NOMO-1 (cell line): ENCODE measurements at regions not wholly inside any gene's neighbourhood (a gene's known extent, or its start where the extent isn't known, plus 50 kb on each side); places are given as distances from the start of the nearest gene placed in this dataset.
"Not testable (repeated sequence)": the region's sequence is repeated elsewhere in the genome, so short reads cannot be mapped to it uniquely, and the experiment has no call there.

Experiments
- DNase-seq, 2 experiments: peaks; one replicate each; lab custom pipeline; 2025; ENCODE audit not compliant: unreplicated experiment in 2 of 2; lab: John Stamatoyannopoulos, UW

DNA sequence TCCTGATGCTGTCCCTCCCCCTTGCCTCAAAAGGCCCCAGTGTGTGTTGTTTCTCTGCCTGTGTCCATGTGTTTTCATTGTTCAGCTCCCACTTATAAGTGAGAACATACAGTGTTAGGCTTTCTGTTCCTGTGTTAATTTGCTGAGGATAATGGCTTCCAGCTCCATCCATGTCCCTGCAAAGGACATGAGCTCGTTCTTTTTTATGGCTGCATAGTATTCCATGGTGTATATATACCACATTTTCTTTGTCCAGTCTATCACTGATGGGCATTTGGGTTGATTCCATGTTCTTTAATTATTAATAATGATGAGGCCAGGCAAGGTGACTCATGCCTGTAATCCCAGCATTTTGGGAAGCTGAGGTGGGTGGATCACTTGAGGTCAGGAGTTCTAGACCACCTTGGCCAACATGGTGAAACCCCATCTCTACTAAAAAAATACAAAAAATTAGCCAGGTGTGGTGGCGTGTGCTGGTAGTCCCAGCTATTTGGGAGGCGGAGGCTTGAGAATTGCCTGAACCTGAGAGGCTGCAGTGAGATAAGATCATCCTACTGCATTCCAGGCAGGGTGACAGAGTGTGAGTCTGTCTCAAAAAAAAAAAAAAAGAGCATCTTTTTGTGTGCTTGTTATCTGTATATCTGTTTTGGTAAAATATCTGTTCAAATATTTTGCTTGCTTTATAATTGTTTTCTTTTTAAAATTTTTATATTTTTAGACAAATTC is 78.0 kb upstream of the CLINT1 start:
- not testable (repeated sequence) for DNase-seq

DNA sequence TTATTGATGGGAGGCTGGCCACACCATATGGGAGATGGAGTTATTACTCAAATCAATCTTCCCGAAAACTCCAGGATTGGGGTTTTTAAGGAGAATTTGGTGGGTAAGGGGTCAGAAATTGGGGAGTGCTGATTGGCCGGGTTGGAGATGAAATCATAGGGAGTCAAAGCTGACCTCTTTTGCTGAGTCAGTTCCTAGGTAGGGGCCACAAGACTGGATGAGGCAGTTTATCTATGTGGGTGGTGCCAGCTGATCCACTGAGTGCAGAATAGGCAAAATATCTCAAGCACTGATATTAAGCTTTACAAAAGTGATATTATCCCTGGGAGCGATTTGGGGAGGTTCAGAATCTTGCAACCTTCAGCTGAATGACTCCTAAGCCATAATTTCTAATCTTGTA is 75.7 kb upstream of the CLINT1 start:
- no peak for DNase-seq

DNA sequence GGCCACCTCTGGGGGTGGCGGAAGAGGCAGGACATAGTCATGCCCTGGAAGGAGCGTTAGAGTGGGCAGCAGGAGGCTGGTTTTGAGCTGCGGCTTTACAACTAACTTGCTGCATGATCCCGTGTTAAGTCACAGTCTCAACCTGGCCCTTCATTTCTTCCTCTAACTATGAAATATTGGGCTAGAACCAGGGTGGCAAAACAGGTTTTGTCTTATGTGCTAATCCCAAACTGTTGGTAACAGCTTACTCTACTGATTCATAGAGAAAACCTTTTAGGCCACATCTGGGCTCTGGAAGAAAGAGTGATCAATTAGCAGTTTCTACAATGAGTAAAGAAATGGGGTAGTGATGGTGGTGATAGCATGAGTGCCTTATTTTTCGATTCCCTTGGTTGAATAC is 74.1 kb upstream of the CLINT1 start:
- DNase-seq, result no peak

DNA sequence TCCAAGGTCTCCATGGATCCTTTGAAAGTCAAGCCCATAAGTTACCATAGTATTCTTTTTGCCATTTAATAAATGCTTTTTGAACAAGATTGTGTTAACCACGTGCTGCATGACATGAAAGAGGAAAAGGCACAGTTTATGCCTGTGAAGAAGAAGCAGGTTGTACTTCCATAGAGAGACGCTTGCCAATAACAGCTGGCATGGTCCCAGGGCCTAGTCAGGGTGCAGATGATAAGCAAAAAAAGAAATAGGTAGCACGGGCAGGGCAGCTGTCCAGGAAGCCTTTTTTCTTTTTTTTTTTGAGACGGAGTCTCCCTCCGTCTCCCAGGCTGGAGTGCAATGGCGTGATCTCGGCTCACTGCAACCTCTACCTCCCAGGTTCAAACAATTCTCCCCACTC is 71.8 kb upstream of the CLINT1 start:
- DNase-seq, result no peak

DNA sequence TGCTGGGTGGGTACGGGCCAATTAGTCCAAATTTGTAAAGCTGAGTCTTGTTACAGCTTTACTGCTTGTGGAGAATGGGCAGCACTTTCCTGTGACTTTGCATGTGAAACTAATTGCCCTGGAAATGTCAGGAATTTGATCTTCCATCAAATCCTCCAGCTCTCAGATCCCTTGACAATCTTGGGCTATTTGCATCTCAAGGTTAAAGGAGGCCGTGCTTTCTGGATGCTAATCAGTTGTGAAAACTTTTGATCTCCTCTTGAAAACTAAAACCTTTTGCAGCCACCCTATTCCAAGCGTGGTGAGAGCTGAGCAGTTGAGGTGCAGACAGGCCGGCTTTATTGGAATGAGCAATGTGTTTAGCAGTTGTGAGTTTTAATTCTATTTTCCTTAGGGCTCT is 68.0 kb upstream of the CLINT1 start:
- DNase-seq, result no peak

DNA sequence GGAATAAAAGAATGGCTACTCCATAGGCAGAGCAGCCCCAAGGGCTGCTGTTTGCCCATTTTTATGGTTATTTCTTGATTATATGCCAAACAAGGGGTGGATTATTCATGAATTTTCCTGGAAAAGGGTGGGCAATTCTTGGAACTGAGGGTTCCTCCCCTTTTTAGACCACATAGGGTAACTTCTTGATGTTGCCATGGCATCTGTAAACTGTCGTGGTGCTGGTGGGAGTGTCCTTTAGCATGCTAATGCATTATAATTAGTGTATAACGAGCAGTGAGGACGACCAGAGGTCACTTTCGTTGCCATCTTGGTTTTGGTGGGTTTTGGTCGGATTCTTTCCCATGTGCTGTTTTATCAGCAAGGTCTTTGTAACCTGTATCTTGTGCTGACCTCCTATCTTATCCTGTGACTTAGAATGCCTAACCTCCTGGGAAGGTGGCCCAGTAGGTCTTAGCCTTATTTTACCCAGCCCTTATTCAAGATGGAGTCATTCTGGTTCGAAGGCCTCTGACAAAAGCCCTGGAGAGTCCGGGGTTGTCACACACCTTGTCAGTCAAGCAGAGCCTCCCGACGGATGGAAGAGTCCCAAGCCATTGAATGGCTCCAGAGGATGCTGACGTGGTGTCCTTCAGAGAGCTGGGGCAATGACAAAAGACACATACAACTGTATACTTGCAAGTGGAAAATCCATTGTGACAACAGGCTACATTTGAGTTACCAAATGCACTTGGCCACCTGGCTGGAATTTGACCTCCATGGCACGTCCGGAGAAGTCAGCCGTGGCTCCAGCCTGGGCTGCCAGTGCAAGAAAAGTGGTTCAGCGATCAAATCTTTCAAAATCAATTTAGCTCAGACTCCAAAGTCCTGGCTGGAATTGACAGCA is 67.1 kb upstream of the CLINT1 start:
- DNase-seq, result no peak

DNA sequence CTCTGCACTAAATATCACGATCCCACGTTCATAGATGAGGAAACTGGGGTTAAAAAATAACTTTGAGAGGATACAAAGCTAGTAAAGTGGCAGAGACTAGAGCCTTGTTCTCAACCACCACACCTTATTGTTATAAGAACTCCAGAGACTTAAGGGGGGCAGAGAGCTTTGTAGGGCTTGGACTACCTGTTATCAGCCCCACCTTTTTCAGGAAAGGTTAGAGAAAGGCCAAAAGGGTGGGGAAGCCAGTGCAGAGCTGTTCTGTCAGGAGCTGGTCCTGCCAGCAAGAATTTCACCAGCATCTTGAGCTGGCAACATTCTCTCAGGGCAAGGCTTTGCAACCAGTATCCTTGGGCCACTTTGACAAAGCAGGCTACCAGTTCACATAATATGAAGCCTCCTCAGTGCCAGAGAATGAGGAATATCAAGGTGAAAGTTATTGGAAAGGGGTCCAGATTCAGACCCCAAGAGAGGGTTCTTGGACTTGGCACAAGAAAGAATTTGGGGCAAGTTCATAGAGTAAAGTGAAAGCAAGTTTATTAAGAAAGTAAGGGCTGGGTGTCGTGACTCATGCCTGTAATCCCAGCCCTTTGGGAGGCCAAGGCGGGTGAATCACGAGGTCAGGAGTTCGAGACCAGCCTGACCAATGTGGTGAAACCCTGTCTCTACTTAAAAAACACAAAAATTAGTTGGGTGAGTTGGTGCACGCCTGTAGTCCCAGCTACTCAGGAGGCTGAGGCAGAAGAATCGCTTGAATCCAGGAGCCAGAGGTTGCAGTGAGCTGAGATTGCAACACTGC is 66.2 kb upstream of the CLINT1 start:
- DNase-seq, result no peak

DNA sequence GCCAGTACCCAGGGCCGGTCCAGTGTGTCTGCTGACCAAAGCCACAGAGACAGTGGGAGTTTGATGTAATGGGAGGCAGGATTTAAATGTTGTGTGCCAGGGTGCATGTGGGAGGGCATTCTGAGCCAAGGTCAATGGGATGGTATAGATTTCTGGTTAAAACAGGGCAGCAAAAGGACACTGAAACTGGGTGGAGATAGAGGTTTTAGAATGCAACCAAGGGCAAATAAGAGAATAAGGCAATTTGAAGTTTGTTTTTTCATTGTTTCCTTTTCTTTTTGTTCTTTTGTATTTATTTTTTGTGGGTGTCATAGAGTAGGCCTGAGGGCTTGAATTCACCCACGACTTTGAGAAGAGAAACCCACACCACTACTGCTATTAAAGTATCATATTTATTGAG is 65.5 kb upstream of the CLINT1 start:
- no peak for DNase-seq

DNA sequence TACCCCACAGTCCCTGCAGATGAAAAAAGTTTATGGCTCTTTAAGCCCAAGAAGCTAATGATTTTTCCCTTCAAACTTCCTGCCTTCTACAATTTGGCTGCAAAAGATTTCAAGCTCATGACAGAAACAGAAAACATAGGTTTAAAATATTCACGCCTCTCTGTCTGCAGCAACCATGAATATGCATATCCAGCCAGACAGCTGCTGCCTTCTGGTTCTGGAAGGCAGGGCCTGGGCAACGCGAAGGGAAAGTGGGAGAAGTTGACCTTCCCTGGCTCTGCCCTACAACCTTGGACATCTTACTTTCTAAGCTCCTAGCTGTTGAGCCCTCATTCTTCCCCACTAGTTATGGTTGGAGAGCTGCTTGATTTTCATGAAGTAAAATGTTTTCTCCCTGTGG is 64.8 kb upstream of the CLINT1 start:
- DNase-seq, result no peak

DNA sequence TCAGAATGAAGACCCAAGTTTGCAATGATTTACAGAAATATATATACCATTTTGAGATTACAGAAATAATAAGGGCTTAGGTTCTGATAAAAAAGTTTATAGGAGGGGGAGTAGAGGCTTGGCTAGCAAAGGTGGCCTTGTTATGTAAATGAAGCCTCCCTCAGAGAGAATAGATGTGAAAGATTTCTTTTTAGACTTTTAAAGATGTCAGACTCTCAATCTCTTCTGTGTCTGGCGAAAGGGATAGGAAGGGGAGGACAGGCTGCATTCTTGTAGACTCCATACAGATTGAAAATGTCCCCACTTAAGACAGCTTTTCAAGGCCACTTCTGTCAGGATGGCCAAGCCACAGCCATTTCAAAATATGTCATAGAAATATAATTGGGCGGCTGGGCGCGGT is 63.1 kb upstream of the CLINT1 start:
- DNase-seq, result no peak

DNA sequence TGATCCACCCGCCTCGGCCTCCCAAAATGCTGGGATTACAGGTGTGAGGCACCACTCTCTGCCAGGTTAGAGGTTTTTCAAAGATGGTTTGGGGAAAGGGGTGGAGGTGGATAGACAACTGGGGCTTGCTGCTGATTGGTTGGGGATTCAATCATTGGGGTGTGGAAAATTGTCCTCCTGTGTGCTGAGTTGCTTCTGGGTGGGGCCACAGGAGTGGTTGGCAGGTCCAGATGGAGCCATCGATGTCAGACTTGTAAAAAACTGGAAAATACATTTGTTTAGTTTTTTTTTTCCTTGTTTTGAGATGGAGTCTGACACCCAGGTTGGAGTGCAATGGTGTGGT is 61.9 kb upstream of the CLINT1 start:
- no peak for DNase-seq

DNA sequence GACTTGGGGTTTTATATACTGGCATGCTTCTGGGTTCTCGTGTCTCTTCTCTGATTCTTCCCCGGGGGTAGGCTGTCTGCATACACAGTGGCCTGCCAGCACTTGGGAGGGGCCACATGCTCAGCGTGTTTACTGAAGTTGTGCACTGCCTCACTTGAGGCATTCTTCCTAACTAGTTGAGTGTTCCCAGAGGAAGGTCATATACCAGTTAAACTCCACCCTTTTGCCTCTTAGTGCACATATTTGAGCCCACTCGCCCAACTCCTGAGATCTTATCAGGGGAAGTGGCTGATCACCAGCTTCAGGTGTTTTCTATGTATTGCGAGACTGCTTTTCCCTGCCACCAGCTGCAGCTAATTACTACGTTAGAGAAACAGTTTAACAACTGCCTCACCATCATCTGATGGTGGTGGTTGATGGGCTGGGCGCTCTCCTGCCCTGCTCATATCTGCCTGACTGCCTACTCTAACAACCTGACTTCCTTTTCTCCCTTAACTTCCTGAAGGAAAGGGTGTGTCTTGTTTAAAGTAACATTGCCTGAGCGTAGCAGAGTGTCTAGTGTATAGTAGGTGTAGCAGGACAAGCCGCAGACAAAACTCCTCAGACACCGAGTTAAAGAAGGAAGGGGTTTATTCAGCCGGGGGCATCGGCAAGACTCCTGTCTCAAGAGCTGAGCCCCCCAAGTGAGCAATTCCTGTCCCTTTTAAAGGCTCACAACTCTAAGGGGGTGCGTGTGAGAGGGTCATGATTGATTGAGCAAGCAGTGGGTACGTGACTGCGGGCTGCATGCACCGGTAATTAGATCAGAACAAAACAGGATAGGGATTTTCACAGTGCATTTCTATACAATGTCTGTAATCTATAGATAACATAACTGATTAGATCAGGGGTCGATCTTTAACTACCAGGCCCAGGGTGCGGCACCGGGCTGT is 60.1 kb upstream of the CLINT1 start:
- DNase-seq, result peak; percentile 34 to 36

DNA sequence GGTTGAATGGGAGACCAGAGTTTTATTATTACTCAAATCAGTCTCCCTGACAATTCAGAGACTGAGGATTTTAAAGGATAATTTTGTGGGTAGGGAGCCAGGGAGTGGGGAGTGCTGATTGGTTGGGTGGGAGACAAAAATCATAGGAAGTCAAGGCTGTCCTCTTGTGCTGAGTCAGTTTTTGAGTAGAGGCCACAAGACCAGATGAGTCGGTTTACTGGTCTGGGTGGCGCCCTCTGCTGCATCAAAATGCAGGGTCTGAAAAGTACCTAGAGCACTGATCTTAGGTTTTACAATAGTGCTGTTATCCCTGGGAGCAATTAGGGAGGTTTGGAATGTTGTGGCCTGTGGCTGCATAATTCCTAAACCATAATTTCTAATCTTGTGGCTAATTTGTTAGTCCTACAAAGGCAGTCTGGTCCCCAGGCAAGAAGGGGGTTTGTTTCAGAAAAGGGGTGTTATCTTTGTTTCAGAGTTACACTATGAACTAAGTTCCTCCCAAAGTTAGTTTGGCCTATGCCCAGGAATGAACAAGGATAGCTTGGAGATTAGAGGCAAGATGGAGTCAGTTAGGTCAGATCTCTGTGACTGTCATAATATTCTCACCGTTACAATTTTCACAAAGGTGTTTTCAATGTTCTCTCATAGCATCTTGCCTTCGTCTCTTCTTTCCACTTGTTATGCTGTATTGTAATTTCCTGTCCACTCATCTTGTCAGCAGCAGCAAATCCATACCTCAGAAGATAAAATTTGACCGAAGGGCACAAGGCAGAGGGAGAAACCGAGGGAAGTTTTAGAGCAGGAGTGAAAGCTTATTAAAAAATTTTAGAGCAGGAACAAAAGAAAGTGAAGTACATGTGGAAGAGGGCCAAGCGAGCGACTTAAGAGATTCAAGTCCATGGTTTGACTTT is 59.2 kb upstream of the CLINT1 start:
- peak; percentile 13 to 64 for DNase-seq

DNA sequence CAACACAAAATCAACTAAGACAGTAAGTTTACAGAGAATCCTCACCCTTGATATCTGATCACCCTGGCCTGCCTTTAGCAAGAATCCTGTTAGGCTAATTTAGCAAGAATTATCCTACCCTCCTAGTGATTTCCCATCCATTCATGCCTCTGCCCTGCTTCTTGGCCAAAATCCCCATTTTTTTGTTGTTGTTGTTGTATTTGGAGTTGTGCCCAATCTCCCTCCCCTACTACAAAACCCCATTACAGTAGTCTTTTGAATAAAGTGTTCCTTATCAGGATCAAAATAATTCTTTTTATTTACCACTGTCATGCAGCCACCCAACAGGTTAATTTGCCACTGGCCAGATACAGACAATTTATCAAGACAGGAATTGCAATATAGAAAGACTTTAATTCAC is 58.5 kb upstream of the CLINT1 start:
- DNase-seq, result no peak

DNA sequence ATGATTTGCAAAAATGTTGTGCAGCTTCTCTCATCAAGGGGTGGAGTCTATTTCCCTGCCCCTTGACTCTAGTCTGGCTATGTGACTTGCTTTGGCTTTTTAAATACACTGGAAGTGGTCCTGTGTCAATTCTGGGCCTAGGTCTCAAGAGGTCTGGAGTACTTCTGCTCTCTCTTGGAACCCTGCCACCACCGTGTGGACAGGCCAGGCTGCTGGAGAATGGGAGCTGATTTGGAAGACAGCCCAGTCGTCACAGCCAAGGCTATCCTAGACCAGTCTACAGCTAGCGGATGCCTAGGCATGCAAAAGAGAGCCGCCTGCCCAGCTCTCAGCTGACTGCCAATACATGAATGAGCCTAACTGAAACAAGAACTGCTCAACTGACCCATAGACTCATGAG is 56.7 kb upstream of the CLINT1 start:
- DNase-seq, result no peak

DNA sequence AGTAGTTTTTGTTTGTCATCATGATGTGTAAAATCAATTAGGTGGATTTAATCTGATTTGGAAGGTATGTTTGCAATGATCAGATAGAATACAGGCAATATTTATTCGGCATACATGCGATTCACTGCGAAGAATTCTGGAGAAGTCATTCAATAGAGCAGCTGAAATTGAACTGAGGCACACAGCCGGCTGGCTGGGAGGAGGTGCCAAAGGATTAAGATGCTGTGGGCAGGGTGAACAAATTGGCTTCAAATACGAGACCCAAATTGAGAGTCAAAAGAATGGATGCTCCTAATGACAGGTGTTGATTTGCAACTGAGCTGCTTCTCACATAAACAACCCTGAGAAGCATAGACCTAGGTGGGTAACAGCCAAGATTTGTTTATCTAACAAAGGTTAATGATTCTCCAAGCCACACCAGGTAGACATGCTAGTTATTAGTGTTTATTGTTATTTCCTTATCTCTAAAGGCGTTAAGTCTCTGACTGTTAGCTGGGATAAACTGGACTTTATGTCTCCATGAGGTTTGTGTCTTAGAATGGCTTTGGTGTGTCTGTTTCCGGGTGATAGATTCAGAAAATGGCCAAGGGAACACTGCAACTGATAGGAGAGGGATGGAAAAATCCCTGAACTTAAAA is 55.3 kb upstream of the CLINT1 start:
- DNase-seq, result no peak

DNA sequence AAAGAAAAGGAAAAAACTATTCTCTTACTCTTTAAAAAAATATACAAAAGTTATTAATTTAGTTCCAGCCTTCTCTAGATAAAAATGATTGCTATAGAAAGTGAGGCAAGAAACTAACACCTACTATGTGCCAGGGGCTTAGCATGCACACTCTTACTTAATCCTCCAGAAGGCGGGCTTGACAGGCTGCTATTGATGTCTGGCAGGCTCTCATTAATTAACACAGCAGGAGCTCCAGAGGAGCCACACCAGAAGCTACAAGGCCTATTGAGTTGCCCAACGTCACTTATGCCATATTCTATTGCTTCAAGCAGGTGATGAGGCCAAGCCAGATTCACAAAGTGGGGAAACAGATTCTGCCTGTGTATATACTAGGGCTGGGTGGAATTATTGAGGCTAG is 54.6 kb upstream of the CLINT1 start:
- no peak for DNase-seq

DNA sequence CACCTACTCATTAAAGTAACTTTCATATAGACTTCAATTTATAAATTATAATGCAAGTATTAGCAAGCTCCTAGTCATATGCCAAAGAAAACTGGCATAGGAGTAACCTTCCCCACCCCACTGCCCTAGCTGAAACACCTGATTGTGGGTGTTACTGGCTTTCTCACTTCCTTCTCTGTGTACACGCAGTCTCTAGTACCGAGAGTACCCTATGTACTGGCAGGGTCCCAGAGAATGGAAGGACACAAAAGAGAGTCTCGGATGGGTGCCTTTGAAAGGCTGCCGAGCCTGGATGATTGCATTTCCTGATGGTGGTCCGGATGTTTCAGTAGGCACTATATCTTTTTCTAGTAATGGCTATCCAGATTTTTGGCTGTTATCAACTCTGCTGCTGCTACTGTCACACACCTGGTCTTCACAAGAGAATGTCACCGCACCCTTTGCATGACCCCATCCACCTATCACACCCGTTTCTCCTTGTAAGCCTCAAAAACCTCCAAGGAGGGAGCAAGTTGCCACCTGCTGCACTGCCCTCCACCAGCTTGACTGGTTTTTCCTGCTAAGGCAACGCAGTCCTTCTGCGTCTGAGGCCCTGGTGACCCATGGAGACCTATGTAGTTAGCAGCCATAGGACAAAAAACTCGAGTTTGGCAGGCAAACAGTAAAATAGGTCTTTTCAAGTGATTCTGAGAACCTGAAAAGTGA is 53.8 kb upstream of the CLINT1 start:
- DNase-seq, result no peak
